ENCODE measurements at regions not wholly inside any gene's neighbourhood (a gene's known extent, or its start where the extent isn't known, plus 50 kb on each side); places are given as distances from the start of the nearest gene placed in this dataset.

GRCh38 chr5:10870791-10871190 is 109.8 kb upstream of the DAP start:
- no peak for DNase-seq (ENCODE audit: low spot score)
- H3K27me3 ChIP-seq, result no peaks in the 10 kb centered on the region

GRCh38 chr5:10868956-10869355 is 107.9 kb upstream of the DAP start:
- no peak overlapping the region for H3K4me3 ChIP-seq
- H3K36me3 ChIP-seq, result no peaks in the 10 kb centered on the region
- TF ChIP-seq CTCF (IDR thresholded peaks at IDR 0.05), result no peak
- H3K27me3 ChIP-seq, result no peaks in the 10 kb centered on the region
- no peak overlapping the region for H3K27ac ChIP-seq
- H3K9me3 ChIP-seq, result no peaks in the 10 kb centered on the region
- no peak for DNase-seq (ENCODE audit: low spot score)
- no peaks in the 10 kb centered on the region for H3K4me1 ChIP-seq

More at GRCh38 chr5:10870791-10871190, 109.8 kb upstream of the DAP start:
- no peaks in the 10 kb centered on the region for H3K36me3 ChIP-seq
- no peak for TF ChIP-seq CTCF (IDR thresholded peaks at IDR 0.05)
- no peaks in the 10 kb centered on the region for H3K9me3 ChIP-seq
- H3K27ac ChIP-seq, result no peak overlapping the region
- no peak overlapping the region for H3K4me3 ChIP-seq
- no peaks in the 10 kb centered on the region for H3K4me1 ChIP-seq

GRCh38 chr5:10867389-10868303 is 106.6 kb upstream of the DAP start:
- Histone ChIP-seq H3K4me1 (no peaks in the 10 kb centered on the region), H3K9me3 (no peaks in the 10 kb centered on the region), H3K4me3 (no peak overlapping the region), H3K27ac (no peak overlapping the region), H3K36me3 (no peaks in the 10 kb centered on the region), H3K27me3 (no peaks in the 10 kb centered on the region)
- no peak for DNase-seq (ENCODE audit: low spot score)
- no peak for TF ChIP-seq CTCF (IDR thresholded peaks at IDR 0.05)

- H3K4me1 ChIP-seq, result no peaks in the 10 kb centered on the region
- no peaks in the 10 kb centered on the region for H3K27me3 ChIP-seq
- TF ChIP-seq CTCF (IDR thresholded peaks at IDR 0.05), result no peak
- no peaks in the 10 kb centered on the region for H3K36me3 ChIP-seq
- H3K9me3 ChIP-seq, result no peaks in the 10 kb centered on the region
- no peak for DNase-seq (ENCODE audit: low spot score)
- H3K4me3 ChIP-seq, result no peak overlapping the region
- H3K27ac ChIP-seq, result no peak overlapping the region
Observed at GRCh38 chr5:10866913-10867312, 105.9 kb upstream of the DAP start.

GRCh38 chr5:10863763-10864383 is 102.8 kb upstream of the DAP start:
- H3K36me3 ChIP-seq, result no peaks in the 10 kb centered on the region
- TF ChIP-seq CTCF (IDR thresholded peaks at IDR 0.05), result peak; percentile 53 to 77
- H3K4me1 ChIP-seq, result no peaks in the 10 kb centered on the region
- H3K9me3 ChIP-seq, result no peaks in the 10 kb centered on the region
- H3K4me3 ChIP-seq, result no peak overlapping the region
- no peak overlapping the region for H3K27ac ChIP-seq
- DNase-seq (ENCODE audit: low spot score), result no peak
- no peaks in the 10 kb centered on the region for H3K27me3 ChIP-seq

Measured in right atrium auricular region (tissue), 2 donors.